Ishikawa (cell line): ENCODE measurements at regions not wholly inside any gene's neighbourhood (a gene's known extent, or its start where the extent isn't known, plus 50 kb on each side); places are given as distances from the start of the nearest gene placed in this dataset.

Experiments used
- CEBPB ChIP-seq: IDR thresholded peaks from 2 replicates; pipeline ENCODE4 v1.6.1; 2012
- CREB1 ChIP-seq: IDR thresholded peaks from 2 replicates; pipeline ENCODE4 v1.6.1; 2012; ENCODE audit warnings: low read depth
- EGR1 ChIP-seq: IDR thresholded peaks from 2 replicates; pipeline ENCODE4 v1.6.1; 2012
- EP300 ChIP-seq: IDR thresholded peaks from 2 replicates; pipeline ENCODE4 v1.6.1; 2012; ENCODE audit warnings: borderline replicate concordance
- FOXM1 ChIP-seq: IDR thresholded peaks from 2 replicates; pipeline ENCODE4 v1.6.1; 2012; ENCODE audit warnings: low read depth, borderline replicate concordance
- NFIC ChIP-seq: IDR thresholded peaks from 2 replicates; pipeline ENCODE4 v1.6.1; 2012
- RAD21 ChIP-seq: IDR thresholded peaks from 2 replicates; pipeline ENCODE4 v1.6.1; 2012; ENCODE audit warnings: low read depth
- TAF1 ChIP-seq: IDR thresholded peaks from 2 replicates; pipeline ENCODE4 v1.6.1; 2012; ENCODE audit warnings: low read depth, mild to moderate bottlenecking
- TCF12 ChIP-seq: IDR thresholded peaks from 2 replicates; pipeline ENCODE4 v1.6.1; 2012; ENCODE audit warnings: low read depth
- TEAD4 ChIP-seq: IDR thresholded peaks from 2 replicates; pipeline ENCODE4 v1.6.1; 2012
- YY1 ChIP-seq: IDR thresholded peaks from 2 replicates; pipeline ENCODE4 v1.6.1; 2012; ENCODE audit warnings: low read depth
- ZBTB7A ChIP-seq: IDR thresholded peaks from 2 replicates; pipeline ENCODE4 v1.6.1; 2012; ENCODE audit warnings: low read depth
- TF ChIP-seq, protein P1 (sequence below): IDR thresholded peaks from 2 replicates; pipeline ENCODE4 v1.6.1; 2012; ENCODE audit warnings: low read depth, mild to moderate bottlenecking
- TF ChIP-seq, protein P2 (sequence below): IDR thresholded peaks from 2 replicates; pipeline ENCODE4 v1.6.1; 2012
- TF ChIP-seq, protein P3 (sequence below): IDR thresholded peaks from 2 replicates; pipeline ENCODE4 v1.6.1; 2012

DNA sequence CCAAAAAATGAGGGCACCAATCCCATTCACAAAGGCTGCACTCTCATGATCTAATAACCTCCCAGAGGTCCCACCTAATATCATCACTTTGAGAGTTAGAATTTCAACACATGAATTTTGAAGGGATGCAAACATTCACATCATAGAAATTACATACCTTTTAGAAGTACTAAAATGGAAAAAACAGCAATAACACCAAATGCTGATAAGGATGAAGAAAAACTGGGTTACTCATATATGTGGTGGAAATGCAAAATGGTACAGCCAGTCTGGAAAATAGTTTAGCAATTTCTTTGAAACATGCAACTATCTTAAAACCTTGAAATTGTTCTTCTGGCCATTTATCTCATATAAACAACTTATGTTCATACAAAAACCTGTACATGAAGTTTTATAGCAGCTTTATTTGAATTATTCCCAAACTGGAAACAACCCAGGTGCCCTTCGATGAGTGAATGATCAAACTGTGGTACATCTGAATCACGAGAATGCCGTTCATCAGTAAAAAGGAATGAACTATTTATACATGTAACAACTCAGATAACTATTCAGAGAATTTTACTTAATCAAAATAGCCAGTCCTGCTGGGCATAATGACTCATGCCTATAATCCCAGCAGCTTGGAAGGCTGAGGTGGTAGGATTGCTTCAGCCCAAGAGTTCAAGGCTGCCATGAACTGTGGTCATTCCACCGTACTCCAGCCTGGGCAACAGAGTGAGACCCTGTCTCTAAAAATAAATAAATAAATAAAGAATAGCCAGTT lies 109.4 kb upstream of the SSTR1 start:
- TF ChIP-seq CEBPB (no peak), CREB1 (no peak), YY1 (no peak), FOXM1 (no peak), RAD21 (no peak), NFIC (no peak), TEAD4 (no peak)
- TF ChIP-seq, protein P1, sequence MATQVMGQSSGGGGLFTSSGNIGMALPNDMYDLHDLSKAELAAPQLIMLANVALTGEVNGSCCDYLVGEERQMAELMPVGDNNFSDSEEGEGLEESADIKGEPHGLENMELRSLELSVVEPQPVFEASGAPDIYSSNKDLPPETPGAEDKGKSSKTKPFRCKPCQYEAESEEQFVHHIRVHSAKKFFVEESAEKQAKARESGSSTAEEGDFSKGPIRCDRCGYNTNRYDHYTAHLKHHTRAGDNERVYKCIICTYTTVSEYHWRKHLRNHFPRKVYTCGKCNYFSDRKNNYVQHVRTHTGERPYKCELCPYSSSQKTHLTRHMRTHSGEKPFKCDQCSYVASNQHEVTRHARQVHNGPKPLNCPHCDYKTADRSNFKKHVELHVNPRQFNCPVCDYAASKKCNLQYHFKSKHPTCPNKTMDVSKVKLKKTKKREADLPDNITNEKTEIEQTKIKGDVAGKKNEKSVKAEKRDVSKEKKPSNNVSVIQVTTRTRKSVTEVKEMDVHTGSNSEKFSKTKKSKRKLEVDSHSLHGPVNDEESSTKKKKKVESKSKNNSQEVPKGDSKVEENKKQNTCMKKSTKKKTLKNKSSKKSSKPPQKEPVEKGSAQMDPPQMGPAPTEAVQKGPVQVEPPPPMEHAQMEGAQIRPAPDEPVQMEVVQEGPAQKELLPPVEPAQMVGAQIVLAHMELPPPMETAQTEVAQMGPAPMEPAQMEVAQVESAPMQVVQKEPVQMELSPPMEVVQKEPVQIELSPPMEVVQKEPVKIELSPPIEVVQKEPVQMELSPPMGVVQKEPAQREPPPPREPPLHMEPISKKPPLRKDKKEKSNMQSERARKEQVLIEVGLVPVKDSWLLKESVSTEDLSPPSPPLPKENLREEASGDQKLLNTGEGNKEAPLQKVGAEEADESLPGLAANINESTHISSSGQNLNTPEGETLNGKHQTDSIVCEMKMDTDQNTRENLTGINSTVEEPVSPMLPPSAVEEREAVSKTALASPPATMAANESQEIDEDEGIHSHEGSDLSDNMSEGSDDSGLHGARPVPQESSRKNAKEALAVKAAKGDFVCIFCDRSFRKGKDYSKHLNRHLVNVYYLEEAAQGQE: no peak
- TF ChIP-seq, protein P2, sequence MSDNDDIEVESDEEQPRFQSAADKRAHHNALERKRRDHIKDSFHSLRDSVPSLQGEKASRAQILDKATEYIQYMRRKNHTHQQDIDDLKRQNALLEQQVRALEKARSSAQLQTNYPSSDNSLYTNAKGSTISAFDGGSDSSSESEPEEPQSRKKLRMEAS: no peak

DNA sequence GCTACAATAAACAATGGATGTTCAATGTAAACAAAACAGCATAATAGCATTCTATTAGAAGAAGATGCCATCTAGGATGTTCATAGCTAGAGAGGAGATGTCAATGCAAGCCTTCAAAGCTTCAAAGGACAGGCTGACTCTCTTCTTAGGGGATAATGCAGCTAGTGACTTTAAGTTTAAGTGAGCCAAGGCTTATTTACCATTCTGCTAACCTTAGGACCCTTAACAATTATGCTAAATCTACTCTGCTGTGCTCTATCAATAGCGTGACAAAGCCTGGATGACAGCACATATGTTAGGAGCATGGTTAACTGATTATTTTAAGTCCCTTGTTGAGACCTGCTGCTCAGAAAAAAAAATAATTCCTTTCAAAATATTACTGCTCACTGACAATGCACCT lies 106.0 kb upstream of the SSTR1 start:
- TF ChIP-seq, protein P2: no peak
- TF ChIP-seq EGR1 (no peak), TAF1 (no peak), NFIC (no peak), YY1 (no peak), CEBPB (no peak), CREB1 (no peak), FOXM1 (no peak)
- TF ChIP-seq, protein P3, sequence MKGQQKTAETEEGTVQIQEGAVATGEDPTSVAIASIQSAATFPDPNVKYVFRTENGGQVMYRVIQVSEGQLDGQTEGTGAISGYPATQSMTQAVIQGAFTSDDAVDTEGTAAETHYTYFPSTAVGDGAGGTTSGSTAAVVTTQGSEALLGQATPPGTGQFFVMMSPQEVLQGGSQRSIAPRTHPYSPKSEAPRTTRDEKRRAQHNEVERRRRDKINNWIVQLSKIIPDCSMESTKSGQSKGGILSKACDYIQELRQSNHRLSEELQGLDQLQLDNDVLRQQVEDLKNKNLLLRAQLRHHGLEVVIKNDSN: no peak

DNA sequence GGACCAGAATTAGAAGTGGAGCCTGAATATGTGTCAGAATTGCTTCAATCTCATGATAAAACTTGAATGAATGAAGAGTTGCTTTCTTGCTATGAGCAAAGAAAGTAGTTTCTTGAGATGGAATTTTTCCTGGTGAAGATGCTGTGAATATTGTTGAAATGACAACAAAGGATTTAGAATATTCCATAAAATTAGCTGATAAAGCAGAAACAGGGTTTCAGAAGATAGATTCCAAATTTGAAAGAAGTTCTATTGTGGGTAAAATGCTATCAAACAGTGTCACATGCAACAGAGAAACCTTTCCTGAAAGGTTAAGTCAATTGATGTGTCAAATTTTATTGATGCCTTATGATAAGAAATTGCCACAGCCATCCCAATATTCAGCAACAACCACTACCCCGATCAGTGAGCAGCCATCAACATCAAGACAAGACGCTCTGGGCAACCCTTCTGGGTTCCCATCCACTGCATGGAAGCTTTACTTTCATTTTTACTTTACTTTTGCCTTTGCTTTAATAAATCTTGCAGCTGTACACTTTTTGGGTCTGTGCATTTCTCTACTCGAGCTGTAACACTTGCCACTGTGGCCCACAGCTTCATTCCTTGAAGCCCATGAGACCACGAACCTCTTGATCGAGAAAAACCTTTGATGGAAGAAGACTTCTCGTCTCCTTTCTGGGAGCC lies 104.0 kb upstream of the SSTR1 start:
- TF ChIP-seq FOXM1 (no peak), RAD21 (no peak), CREB1 (no peak), EP300 (no peak), YY1 (no peak), TAF1 (no peak), EGR1 (no peak), CEBPB (no peak), TEAD4 (no peak), TCF12 (no peak), NFIC (no peak), ZBTB7A (no peak)
- TF ChIP-seq, protein P3: no peak
- TF ChIP-seq, protein P2: no peak
- TF ChIP-seq, protein P1: no peak

DNA sequence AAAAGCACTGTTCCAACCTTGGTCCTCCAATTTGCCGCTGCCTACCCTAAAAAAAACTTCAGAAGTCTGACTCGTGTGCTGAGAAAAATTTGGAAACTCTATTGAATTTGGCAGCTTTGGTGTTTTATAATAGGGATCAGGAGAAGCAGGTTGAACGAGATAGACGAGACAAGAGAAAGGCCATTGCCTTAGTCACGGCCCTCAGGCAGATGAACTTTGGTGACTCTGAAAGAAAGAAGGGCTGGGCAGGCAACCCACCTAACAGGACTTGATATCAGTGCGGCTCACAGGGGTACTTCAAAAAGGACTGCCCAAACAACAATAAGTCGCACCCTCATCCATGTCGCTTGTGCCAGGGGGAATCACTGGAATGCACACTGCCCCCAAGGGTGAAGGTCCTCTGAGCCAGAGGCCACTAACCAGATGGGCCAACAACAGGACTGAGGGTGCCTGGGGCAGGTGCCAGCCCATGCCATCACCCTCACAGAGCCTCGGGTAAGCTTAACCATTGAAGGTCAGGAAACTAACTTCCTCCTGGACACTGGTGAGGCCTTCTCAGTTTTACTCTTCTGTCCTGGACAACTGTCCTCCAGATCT lies 102.5 kb upstream of the SSTR1 start:
- TF ChIP-seq ZBTB7A (no peak), EGR1 (no peak), RAD21 (no peak), TAF1 (no peak), FOXM1 (no peak)
- TF ChIP-seq, protein P1: no peak
- TF ChIP-seq, protein P3: no peak
